T-helper 22 cell (primary cell): ENCODE measurements at regions not wholly inside any gene's neighbourhood (a gene's known extent, or its start where the extent isn't known, plus 50 kb on each side); places are given as distances from the start of the nearest gene placed in this dataset.

ENCODE experiments used
- DNase-seq: peaks from one replicate; pipeline ENCODE4 v3.0.0-alpha.2; 2020; ENCODE audit warnings: low read depth

DNA sequence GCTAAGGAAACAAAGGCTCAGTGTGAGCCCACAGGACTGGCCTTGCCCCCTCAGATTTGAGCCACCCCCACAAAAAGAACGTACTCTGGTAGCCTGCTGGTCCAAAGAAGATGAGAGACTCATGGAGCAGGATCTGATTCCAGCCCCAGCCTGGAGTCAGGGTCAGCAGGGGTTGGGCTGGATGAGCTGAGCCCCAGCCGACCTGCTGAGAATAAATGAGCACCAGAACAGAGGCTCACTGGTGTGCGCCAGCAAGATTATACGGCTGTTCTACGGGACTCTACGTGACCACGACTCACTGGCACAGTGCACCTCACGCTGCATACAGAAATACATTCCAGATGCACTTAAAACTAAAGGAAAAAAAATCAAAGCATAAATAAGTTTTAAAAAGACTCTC is 186.0 kb upstream of the RPL38 start:
- DNase-seq, result no peak

DNA sequence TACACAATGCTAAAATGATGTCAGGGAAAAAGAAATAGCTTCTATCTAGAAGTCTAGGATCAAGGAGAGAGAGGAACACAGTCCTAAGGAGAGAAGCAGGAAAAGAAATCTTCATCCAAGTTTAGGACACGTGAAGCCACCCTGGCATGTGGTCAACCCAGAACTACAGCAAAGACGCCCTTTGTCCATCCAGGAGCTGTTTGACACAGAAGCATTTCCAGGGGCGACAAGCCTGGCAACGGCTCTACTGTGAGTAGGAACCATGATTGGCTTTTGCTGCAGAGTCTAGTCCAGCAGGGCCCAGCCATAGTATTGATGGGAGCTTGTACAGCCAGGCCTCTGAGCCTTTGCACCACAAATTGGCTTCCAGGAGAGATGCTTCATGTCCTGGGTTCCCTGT is 185.4 kb upstream of the RPL38 start:
- DNase-seq, result no peak

DNA sequence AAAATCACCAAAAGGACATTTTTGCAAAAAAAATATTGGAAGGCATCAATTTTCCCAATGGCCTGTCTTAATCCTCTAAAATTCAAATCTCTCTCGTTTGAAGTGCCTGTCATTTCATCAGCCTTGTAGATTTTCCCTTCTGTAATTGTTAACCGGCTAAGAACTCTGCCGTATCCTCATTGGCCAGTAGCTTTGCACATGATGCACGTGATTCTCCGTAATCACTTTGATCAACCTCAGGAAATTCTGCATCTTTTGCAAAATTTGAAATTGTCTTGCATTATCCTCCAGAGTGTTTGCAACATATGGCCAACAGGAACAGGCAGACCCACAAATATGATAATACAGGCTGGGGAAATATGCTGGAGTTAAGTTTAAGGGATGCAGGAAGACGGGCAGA is 184.2 kb upstream of the RPL38 start:
- DNase-seq, result no peak

DNA sequence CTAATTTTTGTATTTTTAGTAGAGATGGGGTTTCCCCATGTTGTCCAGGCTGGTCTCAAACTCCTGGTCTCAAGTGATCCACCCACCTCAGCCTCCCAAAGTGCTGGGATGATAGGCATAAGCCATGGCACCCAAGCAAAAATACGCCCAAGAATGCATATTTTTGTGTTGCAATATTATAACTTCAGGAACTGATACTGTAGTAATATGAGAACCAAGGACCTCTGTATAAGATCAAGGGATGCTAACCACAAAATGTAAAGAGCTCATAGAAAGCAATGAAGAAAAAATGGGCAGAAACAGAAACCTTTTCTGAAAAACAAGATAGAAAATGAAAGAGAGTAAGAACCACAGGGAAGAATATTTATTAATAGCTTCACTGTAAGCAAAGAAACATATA is 183.6 kb upstream of the RPL38 start:
- no peak for DNase-seq

DNA sequence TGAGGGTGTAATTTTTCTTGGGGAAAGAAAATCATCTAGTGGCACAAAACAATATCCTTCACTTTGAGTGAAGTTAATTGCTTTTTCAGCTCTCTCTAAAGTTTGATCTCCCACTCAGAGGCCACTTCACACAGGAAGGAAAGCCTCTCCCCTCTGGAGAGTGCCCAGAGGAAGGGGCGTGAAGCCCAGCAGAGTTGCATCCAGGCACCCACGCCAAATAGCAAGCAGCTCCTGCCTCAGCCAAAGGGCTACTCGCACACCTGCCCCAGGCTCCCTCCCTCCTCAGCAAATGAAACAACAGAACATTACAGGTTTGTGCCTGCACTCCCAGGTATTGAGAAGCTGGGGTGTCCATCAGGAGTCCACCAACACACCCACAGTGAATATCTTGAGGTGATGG is 183.0 kb upstream of the RPL38 start:
- DNase-seq, result no peak

DNA sequence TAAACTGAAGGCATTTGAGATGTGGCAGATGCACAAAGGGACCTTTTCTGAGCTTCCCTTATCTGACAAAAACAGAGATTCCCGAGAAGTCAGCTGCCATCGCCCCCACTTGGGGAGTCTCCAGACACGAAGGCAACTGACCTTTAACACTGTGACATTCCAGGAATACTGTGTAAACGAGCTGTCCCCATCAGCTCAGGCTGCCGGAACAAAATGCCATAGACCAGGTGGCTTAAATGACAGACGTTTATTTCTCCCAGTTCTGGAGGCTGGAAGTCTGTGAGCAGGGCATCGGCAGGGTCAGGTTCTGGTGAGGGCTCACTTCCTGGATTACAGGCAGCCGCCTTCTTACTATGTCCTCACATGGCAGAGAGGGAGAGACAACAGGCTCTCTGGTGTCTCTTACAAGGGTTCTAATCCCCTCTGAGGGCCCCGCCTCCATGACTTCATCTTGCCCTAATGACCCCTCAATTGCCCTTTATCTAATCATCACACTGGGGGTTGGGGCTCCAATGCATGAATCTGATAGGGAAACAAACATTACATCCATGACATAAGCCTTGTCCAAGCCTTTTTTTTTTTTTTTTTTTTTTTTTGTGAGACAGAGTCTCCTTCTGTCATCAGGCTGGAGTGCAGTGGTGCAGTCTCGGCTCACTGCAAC is 178.5 kb upstream of the RPL38 start:
- DNase-seq, result no peak

DNA sequence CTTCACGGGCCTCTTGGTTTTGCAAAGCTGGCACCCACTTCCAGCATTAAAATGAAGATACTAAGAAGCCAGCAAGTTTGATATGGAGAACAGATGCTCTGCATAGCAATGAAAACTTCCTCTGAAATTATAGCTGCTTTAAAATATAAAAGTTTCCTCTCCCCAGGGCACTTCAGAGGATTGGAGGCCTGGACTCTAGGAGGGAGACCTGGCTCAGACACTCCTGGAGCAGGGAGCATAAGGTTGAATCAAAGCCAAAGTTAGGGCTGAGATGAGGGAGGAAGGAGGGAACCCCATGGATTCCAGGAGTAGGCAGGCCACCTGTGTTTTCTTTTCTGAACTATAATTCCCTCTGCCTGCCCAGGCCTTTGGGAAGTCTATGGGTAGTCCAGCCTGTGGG is 176.0 kb upstream of the RPL38 start:
- no peak for DNase-seq

DNA sequence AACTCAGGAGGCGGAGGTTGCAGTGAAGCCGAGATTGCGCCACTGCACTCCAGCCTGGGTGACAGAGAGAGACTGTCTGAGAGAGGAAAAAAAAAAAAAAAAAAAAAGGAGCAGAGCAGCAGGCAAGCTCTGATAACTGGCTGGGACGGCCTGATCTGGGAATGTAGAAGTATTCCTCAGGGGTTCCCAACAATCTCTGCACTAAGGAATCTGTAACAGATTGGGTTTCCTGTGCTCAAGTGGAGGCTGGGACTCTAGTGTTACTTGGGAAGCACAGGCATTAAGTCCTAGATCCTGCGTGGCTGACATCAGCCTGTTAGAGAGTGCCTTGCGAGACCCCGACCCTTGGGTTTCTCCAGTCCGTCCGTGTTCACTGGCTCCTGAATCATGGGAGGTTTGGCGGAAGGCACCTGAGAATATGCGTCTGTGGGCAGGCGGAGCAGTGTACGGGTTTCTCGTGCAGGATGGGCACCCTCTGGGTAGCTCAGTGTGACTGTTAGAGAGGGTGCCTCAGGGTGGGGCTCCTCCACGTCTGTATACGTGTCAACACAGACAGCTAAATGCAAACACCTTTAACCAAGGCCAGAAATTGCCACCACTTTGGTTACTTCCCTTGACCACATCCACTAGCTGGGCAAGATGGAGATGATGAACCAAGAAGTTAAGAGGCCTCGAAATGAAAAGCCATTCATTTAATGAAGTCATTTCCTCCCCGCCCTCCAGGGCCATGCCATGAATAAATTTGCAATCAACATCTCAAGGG is 174.9 kb upstream of the RPL38 start:
- DNase-seq, result no peak

DNA sequence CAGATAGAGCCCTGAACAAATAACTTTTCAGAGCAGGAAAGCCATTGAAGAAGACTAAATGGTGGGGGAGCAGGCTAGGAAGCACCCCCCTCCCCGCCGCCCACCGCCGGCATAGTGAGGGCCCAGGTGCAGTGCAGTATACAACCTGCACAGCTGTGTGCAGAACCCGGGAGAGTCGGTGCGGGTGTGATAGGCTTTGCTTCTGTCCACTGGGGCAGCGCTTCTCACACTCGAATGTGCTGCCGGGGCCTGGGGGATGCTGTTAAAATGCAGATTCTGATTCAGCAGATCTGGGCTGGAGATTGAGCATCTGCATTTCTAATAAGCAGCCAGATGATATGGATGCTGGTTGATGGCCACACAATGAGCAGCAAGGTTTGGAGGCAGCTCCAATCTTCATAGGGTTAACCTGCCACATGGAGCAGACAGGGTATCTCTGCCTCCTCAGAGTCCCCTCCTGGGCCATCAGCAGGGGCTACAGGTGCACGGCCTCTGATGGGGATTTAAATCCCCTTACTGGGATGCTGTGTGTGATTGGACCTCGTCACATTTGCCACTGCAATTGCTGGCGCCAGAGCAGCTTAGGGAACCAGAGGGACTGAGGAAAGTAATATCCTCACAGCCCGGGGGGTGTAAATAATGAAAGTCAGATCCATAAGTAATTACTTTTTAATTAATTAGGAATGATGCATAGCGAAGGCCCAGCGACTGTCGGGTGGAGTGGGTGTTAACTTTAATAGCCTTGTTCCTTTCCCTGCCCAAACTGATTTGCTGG is 172.0 kb upstream of the RPL38 start:
- DNase-seq, result no peak

DNA sequence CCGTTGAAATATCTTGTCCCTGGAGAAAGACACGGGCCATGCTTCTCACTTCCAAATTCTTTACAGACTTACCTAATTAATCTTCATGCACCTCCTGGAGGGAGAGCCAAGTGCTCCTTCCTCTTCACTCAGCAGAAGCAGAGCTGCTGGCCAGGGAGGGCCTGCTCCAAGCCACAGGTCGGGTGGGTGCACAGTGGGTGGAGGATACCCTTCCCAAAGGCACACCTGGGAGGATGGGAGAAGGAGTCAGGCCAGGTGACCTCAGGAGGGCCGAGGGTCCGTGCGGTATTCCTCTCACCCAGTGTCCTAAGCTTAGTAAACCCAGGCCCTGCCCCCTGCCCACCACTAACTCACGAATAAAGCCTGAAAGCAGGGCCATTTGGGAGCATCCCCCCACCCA is 171.3 kb upstream of the RPL38 start:
- DNase-seq, result no peak

DNA sequence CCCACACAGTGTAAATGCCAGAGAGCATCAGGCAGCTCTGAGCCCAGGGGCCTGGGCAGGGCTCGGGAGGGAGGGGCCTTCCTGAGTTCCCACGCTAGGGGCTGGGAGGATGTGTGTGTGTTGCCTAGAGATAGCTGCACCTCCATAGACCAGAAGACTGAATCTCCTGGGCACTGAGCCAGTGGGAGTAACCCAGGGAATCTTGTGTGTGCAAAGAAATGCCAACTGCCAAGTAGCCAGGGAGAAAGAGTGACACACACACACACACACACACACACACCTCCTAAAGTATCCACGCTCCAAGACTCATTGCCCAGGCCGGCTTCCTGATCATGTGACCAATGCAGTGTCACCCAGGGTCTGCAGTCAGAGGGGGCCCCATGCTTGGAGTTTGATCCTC is 166.2 kb upstream of the RPL38 start:
- DNase-seq, result no peak

DNA sequence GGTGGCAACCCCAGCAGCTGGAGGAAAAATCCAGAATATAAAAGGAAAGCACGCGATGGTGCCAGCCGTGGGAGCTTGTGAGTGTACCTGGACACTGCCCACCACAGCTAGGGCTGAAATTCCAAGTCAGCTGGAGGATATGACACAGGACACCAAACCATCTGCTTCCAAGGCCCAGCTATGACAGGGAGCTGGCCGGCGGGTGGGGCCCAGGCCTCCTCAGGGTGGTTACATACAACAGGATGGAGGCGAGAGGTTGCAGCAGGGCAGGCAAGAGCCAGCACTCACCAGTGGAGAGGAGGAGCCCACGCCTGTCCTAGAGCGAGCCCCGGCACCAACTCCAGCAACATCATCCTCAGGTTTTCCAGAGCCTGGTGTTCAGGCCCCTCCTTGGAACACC is 163.2 kb upstream of the RPL38 start:
- DNase-seq, result no peak

DNA sequence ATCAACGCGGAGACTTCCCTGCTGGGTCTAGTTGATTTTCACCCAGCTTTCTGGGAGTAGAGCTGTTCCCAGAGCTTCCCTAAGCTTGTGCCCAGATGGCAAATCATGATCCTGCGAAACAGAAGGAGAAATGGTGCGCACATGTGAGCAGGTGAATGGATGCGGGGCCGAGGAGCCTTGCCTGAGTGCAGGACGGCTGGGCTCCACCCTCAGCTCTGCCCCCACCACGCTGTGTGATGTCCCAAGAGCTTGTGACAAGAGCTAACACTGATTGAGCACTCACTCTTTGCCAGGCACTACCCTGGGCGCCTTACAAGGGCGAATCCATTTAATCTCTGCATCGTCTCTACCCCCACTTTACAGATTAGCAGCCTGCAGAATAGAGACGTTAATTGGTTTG is 162.7 kb upstream of the RPL38 start:
- no peak for DNase-seq

DNA sequence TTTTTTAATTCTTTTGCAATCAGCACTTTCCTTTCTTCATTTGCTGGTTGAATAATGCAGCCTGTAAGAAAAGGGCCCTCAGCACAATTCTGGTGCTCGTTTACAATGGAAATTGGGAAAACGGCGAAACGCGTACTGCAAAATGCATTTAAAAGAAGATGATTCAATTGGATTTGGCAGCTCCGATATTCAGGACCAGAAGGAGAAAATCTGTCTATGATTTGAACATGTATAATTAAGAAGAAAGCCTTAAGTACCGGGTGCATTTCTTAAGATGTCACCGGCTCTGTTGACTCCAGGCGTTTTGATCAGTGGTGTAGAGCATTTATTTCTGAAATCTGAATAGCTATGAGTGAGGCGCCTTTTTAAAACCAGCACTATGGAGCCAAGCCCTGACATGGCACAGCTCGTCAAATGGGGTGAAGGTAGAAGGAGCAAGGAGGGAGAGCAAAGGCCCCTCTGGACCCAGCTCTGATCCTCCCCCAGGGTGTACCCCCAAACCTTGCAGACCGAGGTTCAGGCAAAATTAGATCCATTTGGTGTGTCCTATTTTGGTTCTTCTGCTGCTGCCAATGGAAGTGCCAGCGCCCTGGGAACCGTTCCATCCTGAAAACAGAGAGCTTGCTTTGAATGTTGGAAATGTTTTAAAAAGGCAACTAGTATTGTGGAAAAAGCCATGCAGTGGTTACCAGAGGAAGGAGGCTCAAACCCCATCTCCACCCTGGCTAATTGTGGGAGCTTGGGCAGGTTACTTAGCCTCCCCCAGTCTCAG is 161.4 kb upstream of the RPL38 start:
- DNase-seq, result no peak

DNA sequence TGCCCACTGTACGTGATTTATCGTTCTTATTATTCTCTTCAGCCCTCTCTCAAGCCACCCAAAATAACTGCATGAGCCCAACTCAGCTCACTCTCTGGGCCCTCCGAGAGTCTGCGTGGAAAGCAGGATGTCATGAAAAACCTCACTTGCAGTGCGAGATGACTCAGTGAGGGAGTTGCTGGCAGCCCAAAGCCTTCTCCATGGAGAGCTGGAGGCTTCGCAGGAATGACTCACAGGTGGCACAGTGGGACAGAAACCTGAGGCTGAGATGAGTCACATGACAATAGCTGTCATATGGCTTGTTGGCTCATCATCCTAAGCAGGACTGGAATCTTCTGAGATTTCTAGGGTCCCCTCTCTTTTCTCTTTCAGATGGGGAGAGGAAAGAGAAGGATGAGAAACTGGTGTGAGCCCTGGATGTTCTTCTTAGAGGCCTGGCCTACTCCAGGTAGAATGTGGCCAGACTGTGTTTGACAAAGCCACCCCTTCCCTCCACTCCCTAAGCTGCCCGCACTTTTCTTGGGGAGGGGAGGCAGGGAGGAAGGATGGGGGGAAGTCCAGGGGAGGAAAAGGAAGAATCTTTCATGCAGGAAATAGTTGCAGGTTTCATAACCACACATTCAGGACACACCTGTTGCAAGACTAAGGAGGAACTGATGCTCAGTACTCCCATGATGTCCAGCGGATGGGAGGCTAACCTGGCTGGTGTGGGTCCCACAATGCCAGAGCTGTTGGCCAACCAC is 160.6 kb upstream of the RPL38 start:
- DNase-seq, result no peak

DNA sequence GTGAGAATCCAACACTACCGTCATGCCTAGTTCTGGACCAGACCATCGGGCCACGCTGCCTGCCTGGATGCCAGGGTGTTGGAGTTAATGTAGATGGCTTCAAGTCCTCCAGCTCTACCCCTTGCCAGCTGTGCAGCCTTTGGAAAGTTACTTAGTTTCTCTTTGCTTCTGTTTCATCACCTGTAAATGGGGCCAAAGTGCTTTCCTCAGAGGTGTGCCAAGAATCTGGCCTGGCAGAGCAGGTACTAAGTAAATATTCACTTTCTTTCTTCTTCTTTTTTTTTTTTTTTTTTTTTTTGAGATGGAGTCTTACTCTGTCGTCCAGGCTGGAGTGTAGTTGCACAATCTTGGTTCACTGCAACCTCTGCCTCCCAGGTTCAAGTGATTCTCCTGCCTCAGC is 159.5 kb upstream of the RPL38 start:
- DNase-seq, result no peak

DNA sequence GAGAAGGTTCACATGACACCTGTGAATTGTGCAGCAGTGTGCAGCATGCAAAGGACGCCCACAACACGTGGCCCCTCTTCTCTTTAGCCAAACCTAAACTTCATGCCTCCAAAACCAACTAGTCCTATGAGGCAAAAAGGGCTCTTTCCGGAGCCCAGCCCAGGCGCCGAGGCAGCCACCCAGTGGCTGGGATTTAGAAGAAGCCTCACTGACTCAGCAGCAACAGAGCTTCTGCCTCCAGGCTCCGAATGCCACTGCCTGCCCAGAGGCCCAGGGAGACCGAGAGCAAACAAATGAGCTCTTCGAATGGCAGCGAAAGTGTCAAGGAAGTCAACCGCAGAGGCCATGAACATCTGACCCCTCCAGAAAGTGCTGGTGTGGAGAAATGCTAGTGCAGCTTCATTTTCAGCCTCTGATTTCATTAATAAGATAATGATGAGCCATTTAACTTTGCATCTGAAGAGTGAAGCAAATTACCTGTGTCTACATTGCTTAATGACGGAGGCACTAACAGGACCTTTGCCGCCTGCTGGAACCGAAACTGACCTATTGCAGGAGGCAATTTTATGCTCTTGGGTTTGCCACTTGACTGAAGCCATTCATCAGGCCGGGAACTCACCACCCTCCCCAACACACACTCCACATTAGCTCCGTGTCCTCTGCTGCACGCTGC is 157.7 kb upstream of the RPL38 start:
- no peak for DNase-seq

DNA sequence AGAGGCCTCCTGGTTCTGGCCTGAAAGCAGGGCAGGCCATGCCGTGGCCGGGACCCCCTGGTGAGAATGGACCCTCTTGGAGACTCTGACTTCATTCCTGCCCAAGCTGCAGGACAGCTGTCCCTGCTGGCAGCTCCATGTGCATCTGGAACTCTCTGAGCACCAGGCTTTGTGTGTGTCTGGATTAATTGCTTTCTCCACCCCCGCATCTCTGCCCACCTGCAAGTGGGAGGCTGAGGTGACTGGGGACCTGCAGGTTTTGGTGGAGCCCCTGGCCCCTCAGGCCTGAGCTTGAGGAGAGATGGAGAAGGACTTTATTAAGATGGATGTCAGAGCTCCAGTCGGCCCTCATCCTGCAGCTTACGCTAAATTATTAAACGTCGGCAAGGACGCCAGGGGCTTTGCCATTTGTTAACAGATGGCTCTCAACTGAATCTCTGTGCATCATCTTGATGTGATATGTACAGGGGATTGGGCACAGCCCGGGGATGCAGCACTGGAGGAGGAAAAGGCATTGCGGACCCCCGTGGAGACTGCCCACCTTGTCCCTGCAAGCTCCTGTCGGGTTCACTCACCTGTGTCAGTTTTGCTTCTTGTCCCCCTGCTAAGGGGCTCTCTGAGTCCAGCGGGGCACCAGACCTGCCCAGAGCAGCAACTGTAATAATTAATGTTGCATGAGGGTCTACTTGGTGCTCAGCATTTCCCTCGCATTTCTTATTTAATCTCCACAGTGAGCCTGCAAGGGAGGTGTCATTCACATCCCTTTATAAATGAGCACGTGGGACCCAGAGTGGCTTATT is 154.1 kb upstream of the RPL38 start:
- DNase-seq, result no peak

DNA sequence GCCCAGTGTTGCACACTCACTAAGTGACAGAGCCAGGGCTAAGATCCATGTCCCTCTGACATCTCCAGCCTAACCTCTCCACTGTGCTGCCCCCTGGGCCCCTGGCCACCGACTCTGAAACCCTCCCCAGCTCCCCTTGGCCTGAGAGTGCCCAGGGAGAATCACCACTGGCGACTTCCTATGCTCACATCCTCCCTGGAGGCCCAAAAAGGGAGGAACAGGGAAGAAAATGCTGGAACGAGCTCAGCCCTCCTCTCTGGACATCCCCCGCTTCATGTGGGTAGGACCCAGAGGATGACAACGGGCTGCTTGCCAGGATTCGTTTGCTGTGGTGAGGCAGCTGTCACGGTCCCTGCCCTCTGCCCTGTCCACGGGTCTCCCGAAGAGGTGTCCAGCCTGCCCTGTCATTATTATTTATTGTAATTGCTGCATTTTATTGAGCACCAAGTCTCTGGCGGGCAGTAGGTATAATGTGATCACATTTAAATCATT is 153.5 kb upstream of the RPL38 start:
- no peak for DNase-seq

DNA sequence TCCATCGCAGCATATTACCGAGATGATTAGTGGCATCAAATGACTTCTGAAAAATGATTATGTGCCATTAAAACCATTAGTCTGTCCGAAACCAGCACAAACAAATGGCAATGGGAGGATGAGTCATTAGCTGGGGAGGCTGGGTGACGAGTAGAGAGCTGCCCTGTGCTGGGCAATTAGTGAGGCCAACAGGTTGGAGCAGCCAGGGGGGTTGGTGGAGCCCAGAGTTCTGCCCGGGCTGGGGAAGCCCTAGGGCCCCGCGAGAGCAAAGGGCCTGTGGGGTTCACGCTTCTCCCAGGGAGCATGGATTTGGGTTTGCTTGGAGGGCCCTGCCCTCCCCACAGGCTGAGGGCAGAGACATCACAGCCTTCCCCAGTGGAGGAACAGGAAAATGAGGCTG is 152.1 kb upstream of the RPL38 start:
- no peak for DNase-seq
